H9 (cell line): ENCODE measurements at regions not wholly inside any gene's neighbourhood (a gene's known extent, or its start where the extent isn't known, plus 50 kb on each side); places are given as distances from the start of the nearest gene placed in this dataset.

Source experiments
- DNase-seq: peaks from one replicate; pipeline ENCODE4 v3.0.0-alpha.2; 2017
- H2AFZ ChIP-seq: one replicate; pipeline ENCODE4 v1.6.1; 2013; ENCODE audit warnings: mild to moderate bottlenecking, low read length, control low read depth, moderate library complexity
- H2AK5ac ChIP-seq: 2 replicates; pipeline ENCODE4 v1.6.1; 2013; ENCODE audit warnings: low read length, control low read depth, mixed read lengths; ENCODE audit not compliant: insufficient read length
- H2BK120ac ChIP-seq: one replicate; pipeline ENCODE4 v1.6.1; 2013; ENCODE audit warnings: low read depth, mild to moderate bottlenecking, low read length, control low read depth, inconsistent platforms; ENCODE audit not compliant: poor library complexity, severe bottlenecking
- H2BK12ac ChIP-seq: 2 replicates; pipeline ENCODE4 v1.6.1; 2013; ENCODE audit warnings: low read length, control low read depth, mixed read lengths, low read depth; ENCODE audit not compliant: insufficient read length
- H2BK15ac ChIP-seq: 2 replicates; pipeline ENCODE4 v1.6.1; 2013; ENCODE audit warnings: low read depth, low read length, control low read depth
- H2BK20ac ChIP-seq: one replicate; pipeline ENCODE4 v1.6.1; 2013; ENCODE audit warnings: low read depth, mild to moderate bottlenecking, low read length, control low read depth, inconsistent platforms; ENCODE audit not compliant: poor library complexity, severe bottlenecking
- H2BK5ac ChIP-seq: 2 replicates; pipeline ENCODE4 v1.6.1; 2013; ENCODE audit warnings: low read length, control low read depth, mixed read lengths; ENCODE audit not compliant: insufficient read length
- H3K14ac ChIP-seq: 2 replicates; pipeline ENCODE4 v1.6.1; 2013; ENCODE audit warnings: low read length, control low read depth; ENCODE audit not compliant: insufficient read depth
- H3K18ac ChIP-seq: 2 replicates; pipeline ENCODE4 v1.6.1; 2013; ENCODE audit warnings: low read depth, mild to moderate bottlenecking, mixed read lengths, low read length, control low read depth; ENCODE audit not compliant: insufficient read length
- H3K23ac ChIP-seq: 2 replicates; pipeline ENCODE4 v1.6.1; 2013; ENCODE audit warnings: low read length, control low read depth, mixed read lengths, low read depth; ENCODE audit not compliant: insufficient read length
- H3K23me2 ChIP-seq: 2 replicates; pipeline ENCODE4 v1.6.1; 2013; ENCODE audit warnings: low read depth, mild to moderate bottlenecking, mixed read lengths, low read length, control low read depth; ENCODE audit not compliant: insufficient read length, poor library complexity, severe bottlenecking
- H3K27ac ChIP-seq: 2 replicates; pipeline ENCODE4 v1.5.1; 2013; ENCODE audit warnings: low read length, control low read depth, mixed read lengths, low read depth; ENCODE audit not compliant: insufficient read length
- H3K27me3 ChIP-seq: 2 replicates; pipeline ENCODE4 v1.6.1; 2013; ENCODE audit warnings: low read length, control low read depth, inconsistent platforms; ENCODE audit not compliant: insufficient read depth
- H3K4ac ChIP-seq: 2 replicates; pipeline ENCODE4 v1.6.1; 2013; ENCODE audit warnings: low read depth, mild to moderate bottlenecking, control low read depth, inconsistent platforms, low read length, moderate library complexity
- H3K4me1 ChIP-seq: 2 replicates; pipeline ENCODE4 v1.6.1; 2013; ENCODE audit warnings: low read length, control low read depth, inconsistent platforms; ENCODE audit not compliant: insufficient read depth
- H3K4me2 ChIP-seq: 2 replicates; pipeline ENCODE4 v1.6.1; 2013; ENCODE audit warnings: low read length, control low read depth, mixed read lengths; ENCODE audit not compliant: insufficient read length, insufficient read depth
- H3K56ac ChIP-seq: 2 replicates; pipeline ENCODE4 v1.6.1; 2013; ENCODE audit warnings: low read depth, mild to moderate bottlenecking, mixed read lengths, low read length, control low read depth; ENCODE audit not compliant: insufficient read length
- H3K79me1 ChIP-seq: 2 replicates; pipeline ENCODE4 v1.6.1; 2013; ENCODE audit warnings: low read depth, mild to moderate bottlenecking, moderate library complexity, low read length, control low read depth, inconsistent platforms; ENCODE audit not compliant: insufficient read depth, poor library complexity, severe bottlenecking
- H3K79me2 ChIP-seq: 2 replicates; pipeline ENCODE4 v1.6.1; 2013; ENCODE audit warnings: low read length, control low read depth, inconsistent platforms; ENCODE audit not compliant: insufficient read depth
- H3K9ac ChIP-seq: 2 replicates; pipeline ENCODE4 v1.6.1; 2013; ENCODE audit warnings: low read length, control low read depth, mixed read lengths; ENCODE audit not compliant: insufficient read length; ENCODE audit errors: extremely low read depth
- H3K9me3 ChIP-seq: one replicate; pipeline ENCODE4 v1.6.1; 2013; ENCODE audit warnings: low read depth, low read length, inconsistent platforms; ENCODE audit not compliant: control insufficient read depth
- H3T11ph ChIP-seq: one replicate; pipeline ENCODE4 v1.6.1; 2013; ENCODE audit warnings: mild to moderate bottlenecking, low read length, control low read depth, inconsistent platforms
- H4K20me1 ChIP-seq: one replicate; pipeline ENCODE4 v1.6.1; 2013; ENCODE audit not compliant: control insufficient read depth, insufficient read length, insufficient read depth
- H4K5ac ChIP-seq: 2 replicates; pipeline ENCODE4 v1.6.1; 2013; ENCODE audit warnings: low read depth, mild to moderate bottlenecking, mixed read lengths, low read length, control low read depth; ENCODE audit not compliant: insufficient read length
- H4K8ac ChIP-seq: replicated peaks from 2 replicates; pipeline ENCODE4 v1.6.1; 2013; ENCODE audit warnings: low read length, control low read depth, mixed read lengths, low read depth; ENCODE audit not compliant: insufficient read length
- H4K91ac ChIP-seq: 2 replicates; pipeline ENCODE4 v1.6.1; 2013; ENCODE audit warnings: low read depth, mild to moderate bottlenecking, moderate library complexity, mixed read lengths, low read length, control low read depth; ENCODE audit not compliant: insufficient read length
- H3K27ac Mint-ChIP-seq, 3 experiments: 2 replicates in 2 of 3; 3 replicates in 1 of 3; pipeline ENCODE4 v1.8.0; 2020 to 2021; ENCODE audit warnings: mixed read lengths in 3 of 3, mild to moderate bottlenecking in 1 of 3, moderate library complexity in 1 of 3
- H3K27me3 Mint-ChIP-seq: 2 replicates; pipeline ENCODE4 v1.8.0; 2021; ENCODE audit warnings: low read depth, mild to moderate bottlenecking, moderate library complexity, mixed read lengths
- H3K36me3 Mint-ChIP-seq, 3 experiments: 2 replicates in 2 of 3; 3 replicates in 1 of 3; pipeline ENCODE4 v1.8.0; 2020 to 2021; ENCODE audit warnings: low read depth in 3 of 3, mixed read lengths in 3 of 3; ENCODE audit not compliant: insufficient read depth in 1 of 3
- H3K4me1 Mint-ChIP-seq, 2 experiments: 2 replicates each; pipeline ENCODE4 v1.8.0; 2020; ENCODE audit warnings: mixed read lengths in 2 of 2
- H3K4me3 Mint-ChIP-seq, 2 experiments: 2 replicates in 1 of 2; 3 replicates in 1 of 2; pipeline ENCODE4 v1.8.0; 2020 to 2021; ENCODE audit warnings: mild to moderate bottlenecking in 2 of 2, mixed read lengths in 2 of 2, moderate library complexity in 1 of 2
- H3K9me3 Mint-ChIP-seq, 2 experiments: 2 replicates in 1 of 2; 3 replicates in 1 of 2; pipeline ENCODE4 v1.8.0; 2020; ENCODE audit warnings: mild to moderate bottlenecking in 2 of 2, mixed read lengths in 2 of 2, moderate library complexity in 1 of 2
- WGBS: extraction: QIAGEN DNeasy Blood & Tissue Kit; methylation state at CpG from one replicate; pipeline ENCODE4 v1.1.7; 2013; ENCODE audit warnings: missing lambda C conversion rate, low lambda C conversion rate, mixed read lengths; ENCODE audit not compliant: insufficient read length; ENCODE audit errors: extremely low coverage; 5-methylcytosine and 5-hydroxymethylcytosine counted together
- TF ChIP-seq, protein P1 (sequence below): fragments of 200-600 bp; sonication (generic); conservative IDR thresholded peaks from 3 replicates; pipeline ENCODE4 v1.8.0; 2021; ENCODE audit warnings: antibody characterized with exemption, mild to moderate bottlenecking

GRCh38 chr1:10918531-10918930 lies 93.9 kb upstream of the TARDBP start:
- TF ChIP-seq, protein P1, sequence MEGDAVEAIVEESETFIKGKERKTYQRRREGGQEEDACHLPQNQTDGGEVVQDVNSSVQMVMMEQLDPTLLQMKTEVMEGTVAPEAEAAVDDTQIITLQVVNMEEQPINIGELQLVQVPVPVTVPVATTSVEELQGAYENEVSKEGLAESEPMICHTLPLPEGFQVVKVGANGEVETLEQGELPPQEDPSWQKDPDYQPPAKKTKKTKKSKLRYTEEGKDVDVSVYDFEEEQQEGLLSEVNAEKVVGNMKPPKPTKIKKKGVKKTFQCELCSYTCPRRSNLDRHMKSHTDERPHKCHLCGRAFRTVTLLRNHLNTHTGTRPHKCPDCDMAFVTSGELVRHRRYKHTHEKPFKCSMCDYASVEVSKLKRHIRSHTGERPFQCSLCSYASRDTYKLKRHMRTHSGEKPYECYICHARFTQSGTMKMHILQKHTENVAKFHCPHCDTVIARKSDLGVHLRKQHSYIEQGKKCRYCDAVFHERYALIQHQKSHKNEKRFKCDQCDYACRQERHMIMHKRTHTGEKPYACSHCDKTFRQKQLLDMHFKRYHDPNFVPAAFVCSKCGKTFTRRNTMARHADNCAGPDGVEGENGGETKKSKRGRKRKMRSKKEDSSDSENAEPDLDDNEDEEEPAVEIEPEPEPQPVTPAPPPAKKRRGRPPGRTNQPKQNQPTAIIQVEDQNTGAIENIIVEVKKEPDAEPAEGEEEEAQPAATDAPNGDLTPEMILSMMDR, result no peak
- Histone ChIP-seq H4K8ac (no peak overlapping the region), H3K4me1 (no peaks in the 10 kb centered on the region), H2AFZ (no peak overlapping the region), H4K20me1 (no peaks in the 10 kb centered on the region), H3K4ac (no peak overlapping the region), H2BK120ac (no peak overlapping the region), H3K79me2 (no peaks in the 10 kb centered on the region), H3K79me1 (no peaks in the 10 kb centered on the region), H2AK5ac (no peak overlapping the region), H3K14ac (no peak overlapping the region), H3K27ac (no peak overlapping the region), H3K18ac (no peak overlapping the region), H3K23ac (no peak overlapping the region), H3K9me3 (no peaks in the 10 kb centered on the region), H3K56ac (no peak overlapping the region), H3K9ac (no peak overlapping the region), H2BK20ac (no peak overlapping the region), H3K4me2 (no peak overlapping the region), H3K23me2 (no peaks in the 10 kb centered on the region), H2BK15ac (no peak overlapping the region), H3K27me3 (no peaks in the 10 kb centered on the region), H2BK12ac (no peak overlapping the region), H4K5ac (no peak overlapping the region), H4K91ac (no peak overlapping the region), H3T11ph (no peak overlapping the region), H2BK5ac (no peak overlapping the region)
- DNase-seq, result no peak
- Mint-ChIP-seq H3K9me3 (no peaks in the 10 kb centered on the region; a peak in 1 of 5 replicates), H3K4me1 (peaks cover 0 to 8% of the 10 kb centered on the region in 2 experiments; a peak in 2 of 4 replicates), H3K4me3 (no peak overlapping the region), H3K27me3 (peaks cover 4% of the 10 kb centered on the region; the same call in 1 of the 2 replicates), H3K36me3 (no peaks in the 10 kb centered on the region; a peak in 1 of 7 replicates), H3K27ac (no peak overlapping the region; a peak in 1 of 7 replicates)
- no CpG with 5 or more reads among the region's 5 CpGs for WGBS
